WTC11 (cell line): ENCODE measurements at regions not wholly inside any gene's neighbourhood (a gene's known extent, or its start where the extent isn't known, plus 50 kb on each side); places are given as distances from the start of the nearest gene placed in this dataset.

Source experiments
- ATAC-seq: fragments of 200-7000 bp; cut with Tn5 transposase; 2 replicates; pipeline ENCODE4 v1.10.0; 2021; ENCODE audit warnings: mild to moderate bottlenecking, moderate library complexity
- CTCF ChIA-PET: fragments of 300-600 bp; sonication (Branson Sonifier 250); formaldehyde crosslinking; loops from one replicate; lab custom pipeline; 2021; ENCODE audit warnings: antibody characterized with exemption; lab: Charles Lee
- POLR2A ChIA-PET: fragments of 350-600 bp; sonication (Branson Sonifier 250); formaldehyde crosslinking; loops from one replicate; lab custom pipeline; 2021; ENCODE audit warnings: antibody characterized with exemption; lab: Charles Lee
- DNase-seq: peaks from one replicate; pipeline ENCODE4 v3.0.0; 2021; ENCODE audit warnings: low spot score
- H3K27ac Mint-ChIP-seq: 2 replicates; pipeline ENCODE4 v1.8.0; 2021; ENCODE audit warnings: mixed read lengths
- H3K27me3 Mint-ChIP-seq: 2 replicates; pipeline ENCODE4 v1.8.0; 2021; ENCODE audit warnings: low read depth, mild to moderate bottlenecking, moderate library complexity, mixed read lengths
- H3K36me3 Mint-ChIP-seq: 2 replicates; pipeline ENCODE4 v1.8.0; 2021; ENCODE audit warnings: mixed read lengths
- H3K4me1 Mint-ChIP-seq: 2 replicates; pipeline ENCODE4 v1.8.0; 2022; ENCODE audit warnings: mixed read lengths
- H3K4me3 Mint-ChIP-seq: 2 replicates; pipeline ENCODE4 v1.8.0; 2021; ENCODE audit warnings: mild to moderate bottlenecking, moderate library complexity, mixed read lengths
- H3K9me3 Mint-ChIP-seq: 2 replicates; pipeline ENCODE4 v1.8.0; 2021; ENCODE audit warnings: mixed read lengths
- ELF4 ChIP-seq: sonication (generic); formaldehyde crosslinking; IDR thresholded peaks from 2 replicates; pipeline ENCODE4 v1.8.1; 2022; ENCODE audit warnings: low read depth, mild to moderate bottlenecking, moderate library complexity, missing genetic modification reagents
- EMX1 ChIP-seq: fragments of 250-450 bp; sonication (Bioruptor Pico); IDR thresholded peaks from 2 replicates; pipeline ENCODE4 v1.8.0; 2021; ENCODE audit warnings: mild to moderate bottlenecking
- FOXP1 ChIP-seq: sonication (generic); formaldehyde crosslinking; IDR thresholded peaks from 2 replicates; pipeline ENCODE4 v1.8.0; 2022; ENCODE audit warnings: missing genetic modification reagents, mild to moderate bottlenecking, moderate library complexity, borderline replicate concordance
- IRF2 ChIP-seq: sonication (generic); formaldehyde crosslinking; IDR thresholded peaks from 2 replicates; pipeline ENCODE4 v1.8.0; 2022; ENCODE audit warnings: low read depth, missing genetic modification reagents, borderline replicate concordance
- JAZF1 ChIP-seq: fragments of 250-450 bp; sonication (Bioruptor Pico); IDR thresholded peaks from 2 replicates; pipeline ENCODE4 v1.9.0; 2021; ENCODE audit warnings: moderate library complexity, mild to moderate bottlenecking, inconsistent platforms
- KAT7 ChIP-seq: sonication (generic); formaldehyde crosslinking; IDR thresholded peaks from 2 replicates; pipeline ENCODE4 v1.8.1; 2023; ENCODE audit warnings: missing genetic modification reagents, mild to moderate bottlenecking, borderline replicate concordance
- NFE2L1 ChIP-seq: sonication (generic); formaldehyde crosslinking; IDR thresholded peaks from 2 replicates; pipeline ENCODE4 v1.8.1; 2023; ENCODE audit warnings: missing genetic modification reagents
- NR3C1 ChIP-seq: sonication (generic); formaldehyde crosslinking; conservative IDR thresholded peaks from 2 replicates; pipeline ENCODE4 v1.8.1; 2023; ENCODE audit warnings: low read depth, mild to moderate bottlenecking, missing genetic modification reagents
- OVOL2 ChIP-seq: fragments of 250-450 bp; sonication (Bioruptor Pico); IDR thresholded peaks from 2 replicates; pipeline ENCODE4 v1.9.0; 2021; ENCODE audit warnings: mild to moderate bottlenecking, borderline replicate concordance
- RELA ChIP-seq: sonication (generic); formaldehyde crosslinking; IDR thresholded peaks from 2 replicates; pipeline ENCODE4 v1.8.1; 2022; ENCODE audit warnings: missing genetic modification reagents, mild to moderate bottlenecking, borderline replicate concordance
- TEAD1 ChIP-seq: sonication (generic); formaldehyde crosslinking; IDR thresholded peaks from 2 replicates; pipeline ENCODE4 v1.8.0; 2022; ENCODE audit warnings: mild to moderate bottlenecking, missing genetic modification reagents
- ZBTB21 ChIP-seq: sonication (generic); formaldehyde crosslinking; IDR thresholded peaks from 2 replicates; pipeline ENCODE4 v1.8.1; 2023; ENCODE audit warnings: mild to moderate bottlenecking, missing genetic modification reagents, borderline replicate concordance
- ZNF138 ChIP-seq: sonication (generic); formaldehyde crosslinking; conservative IDR thresholded peaks from 2 replicates; pipeline ENCODE4 v1.8.1; 2022; ENCODE audit warnings: mild to moderate bottlenecking, moderate library complexity, missing genetic modification reagents
- ZNF263 ChIP-seq: sonication (generic); formaldehyde crosslinking; IDR thresholded peaks from 2 replicates; pipeline ENCODE4 v1.8.1; 2022; ENCODE audit warnings: low read depth, mild to moderate bottlenecking, moderate library complexity, missing genetic modification reagents
- ZNF317 ChIP-seq: sonication (generic); formaldehyde crosslinking; IDR thresholded peaks from 2 replicates; pipeline ENCODE4 v1.8.1; 2023; ENCODE audit warnings: low read depth, mild to moderate bottlenecking, moderate library complexity, missing genetic modification reagents, borderline replicate concordance
- TF ChIP-seq, protein P1 (sequence below): sonication (generic); formaldehyde crosslinking; IDR thresholded peaks from 2 replicates; pipeline ENCODE4 v1.8.1; 2022; ENCODE audit warnings: missing genetic modification reagents, borderline replicate concordance
- TF ChIP-seq, protein P2 (sequence below): sonication (generic); formaldehyde crosslinking; IDR thresholded peaks from 2 replicates; pipeline ENCODE4 v1.8.0; 2022; ENCODE audit warnings: mild to moderate bottlenecking, missing genetic modification reagents
- TF ChIP-seq, protein P3 (sequence below): sonication (generic); formaldehyde crosslinking; IDR thresholded peaks from 2 replicates; pipeline ENCODE4 v1.8.1; 2022; ENCODE audit warnings: low read depth, missing genetic modification reagents, borderline replicate concordance
- TF ChIP-seq, protein P4 (sequence below): sonication (generic); formaldehyde crosslinking; IDR thresholded peaks from 2 replicates; pipeline ENCODE4 v1.8.1; 2022; ENCODE audit warnings: mild to moderate bottlenecking, missing genetic modification reagents, moderate library complexity, borderline replicate concordance
- TF ChIP-seq, protein P5 (sequence below): sonication (generic); formaldehyde crosslinking; IDR thresholded peaks from 2 replicates; pipeline ENCODE4 v1.8.0; 2023; ENCODE audit warnings: missing genetic modification reagents
- TF ChIP-seq, protein P6 (sequence below): fragments of 250-450 bp; sonication (Bioruptor Pico); IDR thresholded peaks from 2 replicates; pipeline ENCODE4 v1.9.0; 2021; ENCODE audit warnings: mild to moderate bottlenecking, borderline replicate concordance
- TF ChIP-seq, protein P7 (sequence below): fragments of 250-450 bp; sonication (Bioruptor Pico); IDR thresholded peaks from 2 replicates; pipeline ENCODE4 v1.9.0; 2021; ENCODE audit warnings: moderate library complexity, mild to moderate bottlenecking, inconsistent platforms, borderline replicate concordance
- TF ChIP-seq, protein P8 (sequence below): sonication (generic); formaldehyde crosslinking; IDR thresholded peaks from 2 replicates; pipeline ENCODE4 v1.8.0; 2022; ENCODE audit warnings: mild to moderate bottlenecking, missing genetic modification reagents

DNA sequence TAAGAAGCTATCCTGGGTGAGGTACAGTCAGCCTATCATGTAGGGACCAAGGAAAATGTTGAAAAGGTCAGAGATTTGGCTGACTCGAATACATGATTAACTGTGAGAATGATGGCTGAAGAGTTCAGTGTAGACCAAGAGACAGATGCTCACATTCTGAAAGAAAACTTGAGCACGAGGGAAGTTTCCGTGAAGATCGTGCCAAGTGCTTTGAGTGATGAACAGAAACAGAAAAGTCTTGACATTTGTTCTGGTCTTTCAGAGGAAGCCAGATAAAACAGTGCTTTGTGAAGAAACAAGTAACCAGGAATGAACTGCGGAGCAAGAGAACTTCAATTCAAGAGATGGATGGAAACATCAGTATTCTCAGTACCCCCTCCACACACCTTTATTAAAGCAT is 500.3 kb upstream of the SMIM21 start (continued):
- TF ChIP-seq, protein P1, sequence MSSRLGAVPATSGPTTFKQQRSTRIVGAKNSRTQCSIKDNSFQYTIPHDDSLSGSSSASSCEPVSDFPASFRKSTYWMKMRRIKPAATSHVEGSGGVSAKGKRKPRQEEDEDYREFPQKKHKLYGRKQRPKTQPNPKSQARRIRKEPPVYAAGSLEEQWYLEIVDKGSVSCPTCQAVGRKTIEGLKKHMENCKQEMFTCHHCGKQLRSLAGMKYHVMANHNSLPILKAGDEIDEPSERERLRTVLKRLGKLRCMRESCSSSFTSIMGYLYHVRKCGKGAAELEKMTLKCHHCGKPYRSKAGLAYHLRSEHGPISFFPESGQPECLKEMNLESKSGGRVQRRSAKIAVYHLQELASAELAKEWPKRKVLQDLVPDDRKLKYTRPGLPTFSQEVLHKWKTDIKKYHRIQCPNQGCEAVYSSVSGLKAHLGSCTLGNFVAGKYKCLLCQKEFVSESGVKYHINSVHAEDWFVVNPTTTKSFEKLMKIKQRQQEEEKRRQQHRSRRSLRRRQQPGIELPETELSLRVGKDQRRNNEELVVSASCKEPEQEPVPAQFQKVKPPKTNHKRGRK (CRISPR knock-in tag) = no peak
- TF ChIP-seq IRF2 (no peak), RELA (CRISPR knock-in tag) (no peak), NR3C1 (no peak), JAZF1 (CRISPR knock-in tag) (no peak), ZNF317 (no peak)
- TF ChIP-seq, protein P2, sequence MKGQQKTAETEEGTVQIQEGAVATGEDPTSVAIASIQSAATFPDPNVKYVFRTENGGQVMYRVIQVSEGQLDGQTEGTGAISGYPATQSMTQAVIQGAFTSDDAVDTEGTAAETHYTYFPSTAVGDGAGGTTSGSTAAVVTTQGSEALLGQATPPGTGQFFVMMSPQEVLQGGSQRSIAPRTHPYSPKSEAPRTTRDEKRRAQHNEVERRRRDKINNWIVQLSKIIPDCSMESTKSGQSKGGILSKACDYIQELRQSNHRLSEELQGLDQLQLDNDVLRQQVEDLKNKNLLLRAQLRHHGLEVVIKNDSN = no peak
- TF ChIP-seq, protein P3, sequence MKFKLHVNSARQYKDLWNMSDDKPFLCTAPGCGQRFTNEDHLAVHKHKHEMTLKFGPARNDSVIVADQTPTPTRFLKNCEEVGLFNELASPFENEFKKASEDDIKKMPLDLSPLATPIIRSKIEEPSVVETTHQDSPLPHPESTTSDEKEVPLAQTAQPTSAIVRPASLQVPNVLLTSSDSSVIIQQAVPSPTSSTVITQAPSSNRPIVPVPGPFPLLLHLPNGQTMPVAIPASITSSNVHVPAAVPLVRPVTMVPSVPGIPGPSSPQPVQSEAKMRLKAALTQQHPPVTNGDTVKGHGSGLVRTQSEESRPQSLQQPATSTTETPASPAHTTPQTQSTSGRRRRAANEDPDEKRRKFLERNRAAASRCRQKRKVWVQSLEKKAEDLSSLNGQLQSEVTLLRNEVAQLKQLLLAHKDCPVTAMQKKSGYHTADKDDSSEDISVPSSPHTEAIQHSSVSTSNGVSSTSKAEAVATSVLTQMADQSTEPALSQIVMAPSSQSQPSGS (CRISPR knock-in tag) = no peak

DNA sequence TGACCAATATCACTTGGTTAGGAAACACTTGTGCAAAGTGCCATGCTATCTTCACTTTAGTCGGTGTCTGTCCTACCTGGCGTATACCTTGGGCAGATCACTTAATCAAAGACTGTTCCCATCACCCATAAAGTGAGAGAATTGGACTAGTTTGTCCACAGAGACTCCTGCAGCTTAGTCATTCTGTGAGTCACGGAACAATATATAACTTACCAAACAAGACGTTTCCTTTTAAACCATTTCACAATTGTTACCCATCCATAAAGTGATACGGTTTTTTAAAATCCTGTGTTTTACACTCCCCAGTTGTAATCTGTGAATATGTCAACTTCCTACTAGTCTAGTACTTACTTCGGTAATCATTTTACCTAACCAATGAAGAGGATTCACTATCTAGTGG is 499.3 kb upstream of the SMIM21 start:
- H3K36me3 Mint-ChIP-seq = no peaks in the 10 kb centered on the region
- no peak overlapping the region for H3K27ac Mint-ChIP-seq
- H3K4me3 Mint-ChIP-seq = no peak overlapping the region
- TF ChIP-seq RELA (CRISPR knock-in tag) = no peak
- TF ChIP-seq, protein P1 (CRISPR knock-in tag) = no peak
- TF ChIP-seq, protein P4, sequence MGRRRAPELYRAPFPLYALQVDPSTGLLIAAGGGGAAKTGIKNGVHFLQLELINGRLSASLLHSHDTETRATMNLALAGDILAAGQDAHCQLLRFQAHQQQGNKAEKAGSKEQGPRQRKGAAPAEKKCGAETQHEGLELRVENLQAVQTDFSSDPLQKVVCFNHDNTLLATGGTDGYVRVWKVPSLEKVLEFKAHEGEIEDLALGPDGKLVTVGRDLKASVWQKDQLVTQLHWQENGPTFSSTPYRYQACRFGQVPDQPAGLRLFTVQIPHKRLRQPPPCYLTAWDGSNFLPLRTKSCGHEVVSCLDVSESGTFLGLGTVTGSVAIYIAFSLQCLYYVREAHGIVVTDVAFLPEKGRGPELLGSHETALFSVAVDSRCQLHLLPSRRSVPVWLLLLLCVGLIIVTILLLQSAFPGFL (CRISPR knock-in tag) = no peak
- no peak for TF ChIP-seq EMX1 (CRISPR knock-in tag)
- no peak for TF ChIP-seq NFE2L1 (CRISPR knock-in tag)
- TF ChIP-seq ZNF263 (CRISPR knock-in tag) = no peak
- TF ChIP-seq OVOL2 = no peak
- TF ChIP-seq FOXP1 (CRISPR knock-in tag) = no peak
- TF ChIP-seq, protein P5, sequence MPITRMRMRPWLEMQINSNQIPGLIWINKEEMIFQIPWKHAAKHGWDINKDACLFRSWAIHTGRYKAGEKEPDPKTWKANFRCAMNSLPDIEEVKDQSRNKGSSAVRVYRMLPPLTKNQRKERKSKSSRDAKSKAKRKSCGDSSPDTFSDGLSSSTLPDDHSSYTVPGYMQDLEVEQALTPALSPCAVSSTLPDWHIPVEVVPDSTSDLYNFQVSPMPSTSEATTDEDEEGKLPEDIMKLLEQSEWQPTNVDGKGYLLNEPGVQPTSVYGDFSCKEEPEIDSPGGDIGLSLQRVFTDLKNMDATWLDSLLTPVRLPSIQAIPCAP = no peak
- TF ChIP-seq, protein P6, sequence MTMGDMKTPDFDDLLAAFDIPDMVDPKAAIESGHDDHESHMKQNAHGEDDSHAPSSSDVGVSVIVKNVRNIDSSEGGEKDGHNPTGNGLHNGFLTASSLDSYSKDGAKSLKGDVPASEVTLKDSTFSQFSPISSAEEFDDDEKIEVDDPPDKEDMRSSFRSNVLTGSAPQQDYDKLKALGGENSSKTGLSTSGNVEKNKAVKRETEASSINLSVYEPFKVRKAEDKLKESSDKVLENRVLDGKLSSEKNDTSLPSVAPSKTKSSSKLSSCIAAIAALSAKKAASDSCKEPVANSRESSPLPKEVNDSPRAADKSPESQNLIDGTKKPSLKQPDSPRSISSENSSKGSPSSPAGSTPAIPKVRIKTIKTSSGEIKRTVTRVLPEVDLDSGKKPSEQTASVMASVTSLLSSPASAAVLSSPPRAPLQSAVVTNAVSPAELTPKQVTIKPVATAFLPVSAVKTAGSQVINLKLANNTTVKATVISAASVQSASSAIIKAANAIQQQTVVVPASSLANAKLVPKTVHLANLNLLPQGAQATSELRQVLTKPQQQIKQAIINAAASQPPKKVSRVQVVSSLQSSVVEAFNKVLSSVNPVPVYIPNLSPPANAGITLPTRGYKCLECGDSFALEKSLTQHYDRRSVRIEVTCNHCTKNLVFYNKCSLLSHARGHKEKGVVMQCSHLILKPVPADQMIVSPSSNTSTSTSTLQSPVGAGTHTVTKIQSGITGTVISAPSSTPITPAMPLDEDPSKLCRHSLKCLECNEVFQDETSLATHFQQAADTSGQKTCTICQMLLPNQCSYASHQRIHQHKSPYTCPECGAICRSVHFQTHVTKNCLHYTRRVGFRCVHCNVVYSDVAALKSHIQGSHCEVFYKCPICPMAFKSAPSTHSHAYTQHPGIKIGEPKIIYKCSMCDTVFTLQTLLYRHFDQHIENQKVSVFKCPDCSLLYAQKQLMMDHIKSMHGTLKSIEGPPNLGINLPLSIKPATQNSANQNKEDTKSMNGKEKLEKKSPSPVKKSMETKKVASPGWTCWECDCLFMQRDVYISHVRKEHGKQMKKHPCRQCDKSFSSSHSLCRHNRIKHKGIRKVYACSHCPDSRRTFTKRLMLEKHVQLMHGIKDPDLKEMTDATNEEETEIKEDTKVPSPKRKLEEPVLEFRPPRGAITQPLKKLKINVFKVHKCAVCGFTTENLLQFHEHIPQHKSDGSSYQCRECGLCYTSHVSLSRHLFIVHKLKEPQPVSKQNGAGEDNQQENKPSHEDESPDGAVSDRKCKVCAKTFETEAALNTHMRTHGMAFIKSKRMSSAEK (CRISPR knock-in tag) = no peak
- TF ChIP-seq ZBTB21 (CRISPR knock-in tag) = no peak
- no peak for TF ChIP-seq TEAD1 (CRISPR knock-in tag)
- TF ChIP-seq, protein P7, sequence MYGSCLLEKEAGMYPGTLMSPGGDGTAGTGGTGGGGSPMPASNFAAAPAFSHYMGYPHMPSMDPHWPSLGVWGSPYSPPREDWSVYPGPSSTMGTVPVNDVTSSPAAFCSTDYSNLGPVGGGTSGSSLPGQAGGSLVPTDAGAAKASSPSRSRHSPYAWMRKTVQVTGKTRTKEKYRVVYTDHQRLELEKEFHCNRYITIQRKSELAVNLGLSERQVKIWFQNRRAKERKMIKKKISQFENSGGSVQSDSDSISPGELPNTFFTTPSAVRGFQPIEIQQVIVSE (CRISPR knock-in tag) = no peak
- no peak for TF ChIP-seq KAT7 (CRISPR knock-in tag)
- TF ChIP-seq ZNF138 (CRISPR knock-in tag) = no peak
- TF ChIP-seq ELF4 (CRISPR knock-in tag) = no peak
- TF ChIP-seq, protein P8, sequence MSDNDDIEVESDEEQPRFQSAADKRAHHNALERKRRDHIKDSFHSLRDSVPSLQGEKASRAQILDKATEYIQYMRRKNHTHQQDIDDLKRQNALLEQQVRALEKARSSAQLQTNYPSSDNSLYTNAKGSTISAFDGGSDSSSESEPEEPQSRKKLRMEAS (CRISPR knock-in tag) = no peak
- CTCF ChIA-PET = interaction anchor here (0.6 kb wide), 1 partner anchor 271 kb away, joined by 3 read pairs; no protein-coding TSS in a partner anchor
- no peaks in the 10 kb centered on the region; the same call in 1 of the 2 replicates for H3K27me3 Mint-ChIP-seq
- DNase-seq = no peak
- no peak for ATAC-seq
- peaks cover 10% of the 10 kb centered on the region; the same call in 1 of the 2 replicates for H3K9me3 Mint-ChIP-seq
- H3K4me1 Mint-ChIP-seq = peaks cover 1% of the 10 kb centered on the region; the same call in 1 of the 2 replicates
- POLR2A ChIA-PET = no interaction called here
